ENCODE measurements at regions not wholly inside any gene's neighbourhood (a gene's known extent, or its start where the extent isn't known, plus 50 kb on each side); places are given as distances from the start of the nearest gene placed in this dataset.

GRCh38 chr1:224846119-224846907 lies 83.2 kb upstream of the DNAH14 start:
- no peak for DNase-seq (ENCODE audit: extremely low read depth, low read depth, low spot score)

- no peak for DNase-seq (ENCODE audit: extremely low read depth, low read depth, low spot score)
Measured at GRCh38 chr1:224850446-224850845, 79.0 kb upstream of the DNAH14 start.

- DNase-seq (ENCODE audit: extremely low read depth, low read depth, low spot score): peak; percentile 22
Measured at GRCh38 chr1:224851210-224851847, 78.1 kb upstream of the DNAH14 start.

- DNase-seq (ENCODE audit: extremely low read depth, low read depth, low spot score): no peak
Measured at GRCh38 chr1:224851848-224852261, 77.6 kb upstream of the DNAH14 start.

GRCh38 chr1:224852901-224853568 lies 76.4 kb upstream of the DNAH14 start:
- peak; percentile 68 for DNase-seq (ENCODE audit: extremely low read depth, low read depth, low spot score)

- no peak for DNase-seq (ENCODE audit: extremely low read depth, low read depth, low spot score)
Measured at GRCh38 chr1:224856973-224857372, 72.5 kb upstream of the DNAH14 start.

- DNase-seq (ENCODE audit: extremely low read depth, low read depth, low spot score): no peak
Measured at GRCh38 chr1:224859651-224860050, 69.8 kb upstream of the DNAH14 start.

- no peak for DNase-seq (ENCODE audit: extremely low read depth, low read depth, low spot score)
Measured at GRCh38 chr1:224860488-224861338, 68.8 kb upstream of the DNAH14 start.

- DNase-seq (ENCODE audit: extremely low read depth, low read depth, low spot score): no peak
Measured at GRCh38 chr1:224861339-224861716, 68.1 kb upstream of the DNAH14 start.

GRCh38 chr1:224863486-224863885 lies 66.0 kb upstream of the DNAH14 start:
- DNase-seq (ENCODE audit: extremely low read depth, low read depth, low spot score): no peak

GRCh38 chr1:224864006-224864405 lies 65.5 kb upstream of the DNAH14 start:
- DNase-seq (ENCODE audit: extremely low read depth, low read depth, low spot score): no peak

GRCh38 chr1:224865510-224865909 lies 64.0 kb upstream of the DNAH14 start:
- DNase-seq (ENCODE audit: extremely low read depth, low read depth, low spot score): no peak

- DNase-seq (ENCODE audit: extremely low read depth, low read depth, low spot score): no peak
Measured at GRCh38 chr1:224866940-224867339, 62.5 kb upstream of the DNAH14 start.

GRCh38 chr1:224867715-224868114 lies 61.8 kb upstream of the DNAH14 start:
- DNase-seq (ENCODE audit: extremely low read depth, low read depth, low spot score): no peak

- DNase-seq (ENCODE audit: extremely low read depth, low read depth, low spot score): no peak
Measured at GRCh38 chr1:224872832-224873433, 56.5 kb upstream of the DNAH14 start.

- DNase-seq (ENCODE audit: extremely low read depth, low read depth, low spot score): no peak
Measured at GRCh38 chr1:224873434-224874369, 55.8 kb upstream of the DNAH14 start.

GRCh38 chr1:224874775-224875174 lies 54.7 kb upstream of the DNAH14 start:
- no peak for DNase-seq (ENCODE audit: extremely low read depth, low read depth, low spot score)

GRCh38 chr1:224879162-224879803 lies 50.2 kb upstream of the DNAH14 start:
- no peak for DNase-seq (ENCODE audit: extremely low read depth, low read depth, low spot score)
